ENCODE measurements at regions not wholly inside any gene's neighbourhood (a gene's known extent, or its start where the extent isn't known, plus 50 kb on each side); places are given as distances from the start of the nearest gene placed in this dataset.

- H3K4me1 Mint-ChIP-seq (ENCODE audit: low read depth, unreplicated experiment), result peaks cover 12% of the 10 kb centered on the region
- H3K9me3 Mint-ChIP-seq (ENCODE audit: unreplicated experiment), result no peaks in the 10 kb centered on the region
- H3K27ac Mint-ChIP-seq (ENCODE audit: unreplicated experiment), result no peak overlapping the region
- H3K27me3 Mint-ChIP-seq (ENCODE audit: unreplicated experiment), result no peaks in the 10 kb centered on the region
- no peak overlapping the region for H3K4me3 Mint-ChIP-seq (ENCODE audit: unreplicated experiment)
- TF ChIP-seq, protein P1, sequence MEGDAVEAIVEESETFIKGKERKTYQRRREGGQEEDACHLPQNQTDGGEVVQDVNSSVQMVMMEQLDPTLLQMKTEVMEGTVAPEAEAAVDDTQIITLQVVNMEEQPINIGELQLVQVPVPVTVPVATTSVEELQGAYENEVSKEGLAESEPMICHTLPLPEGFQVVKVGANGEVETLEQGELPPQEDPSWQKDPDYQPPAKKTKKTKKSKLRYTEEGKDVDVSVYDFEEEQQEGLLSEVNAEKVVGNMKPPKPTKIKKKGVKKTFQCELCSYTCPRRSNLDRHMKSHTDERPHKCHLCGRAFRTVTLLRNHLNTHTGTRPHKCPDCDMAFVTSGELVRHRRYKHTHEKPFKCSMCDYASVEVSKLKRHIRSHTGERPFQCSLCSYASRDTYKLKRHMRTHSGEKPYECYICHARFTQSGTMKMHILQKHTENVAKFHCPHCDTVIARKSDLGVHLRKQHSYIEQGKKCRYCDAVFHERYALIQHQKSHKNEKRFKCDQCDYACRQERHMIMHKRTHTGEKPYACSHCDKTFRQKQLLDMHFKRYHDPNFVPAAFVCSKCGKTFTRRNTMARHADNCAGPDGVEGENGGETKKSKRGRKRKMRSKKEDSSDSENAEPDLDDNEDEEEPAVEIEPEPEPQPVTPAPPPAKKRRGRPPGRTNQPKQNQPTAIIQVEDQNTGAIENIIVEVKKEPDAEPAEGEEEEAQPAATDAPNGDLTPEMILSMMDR (IDR thresholded peaks at IDR 0.05; ENCODE audit: partially characterized antibody, unreplicated experiment), result no peak
- no peak for DNase-seq
- H3K36me3 Mint-ChIP-seq (ENCODE audit: unreplicated experiment), result no peaks in the 10 kb centered on the region
These were observed 445.7 kb downstream of the SMARCA1 start for GRCh38 chrX:129077424-129078170.

GRCh38 chrX:129071390-129071789 is 451.9 kb downstream of the SMARCA1 start:
- Mint-ChIP-seq H3K4me1 (ENCODE audit: low read depth, unreplicated experiment) (peaks cover 22% of the 10 kb centered on the region), H3K4me3 (ENCODE audit: unreplicated experiment) (no peak overlapping the region), H3K27ac (ENCODE audit: unreplicated experiment) (no peak overlapping the region), H3K9me3 (ENCODE audit: unreplicated experiment) (no peaks in the 10 kb centered on the region), H3K27me3 (ENCODE audit: unreplicated experiment) (no peaks in the 10 kb centered on the region), H3K36me3 (ENCODE audit: unreplicated experiment) (no peaks in the 10 kb centered on the region)
- DNase-seq, result no peak
- TF ChIP-seq, protein P1 (IDR thresholded peaks at IDR 0.05; ENCODE audit: partially characterized antibody, unreplicated experiment), result no peak

DNA sequence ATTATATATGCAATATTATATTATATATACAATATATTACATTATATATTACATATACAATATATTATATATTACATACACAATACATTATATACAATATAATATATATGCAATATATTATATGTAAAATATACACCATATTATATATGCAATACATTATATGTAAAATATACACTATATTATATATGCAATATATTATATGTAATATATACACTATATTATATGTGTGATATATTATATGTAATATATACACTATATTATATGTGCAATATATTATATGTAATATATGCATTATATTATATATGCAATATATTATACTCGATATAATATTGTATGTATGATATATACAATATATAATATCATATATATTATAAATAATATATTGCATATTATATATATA is 457.4 kb downstream of the SMARCA1 start:
- TF ChIP-seq, protein P1 (IDR thresholded peaks at IDR 0.05; ENCODE audit: partially characterized antibody, unreplicated experiment), result no peak
- H3K36me3 Mint-ChIP-seq (ENCODE audit: unreplicated experiment), result no peaks in the 10 kb centered on the region
- no peak overlapping the region for H3K4me3 Mint-ChIP-seq (ENCODE audit: unreplicated experiment)
- no peak overlapping the region for H3K27ac Mint-ChIP-seq (ENCODE audit: unreplicated experiment)
- no peaks in the 10 kb centered on the region for H3K27me3 Mint-ChIP-seq (ENCODE audit: unreplicated experiment)
- no peaks in the 10 kb centered on the region for H3K9me3 Mint-ChIP-seq (ENCODE audit: unreplicated experiment)
- DNase-seq, result no peak
- peaks cover 6% of the 10 kb centered on the region for H3K4me1 Mint-ChIP-seq (ENCODE audit: low read depth, unreplicated experiment)

DNA sequence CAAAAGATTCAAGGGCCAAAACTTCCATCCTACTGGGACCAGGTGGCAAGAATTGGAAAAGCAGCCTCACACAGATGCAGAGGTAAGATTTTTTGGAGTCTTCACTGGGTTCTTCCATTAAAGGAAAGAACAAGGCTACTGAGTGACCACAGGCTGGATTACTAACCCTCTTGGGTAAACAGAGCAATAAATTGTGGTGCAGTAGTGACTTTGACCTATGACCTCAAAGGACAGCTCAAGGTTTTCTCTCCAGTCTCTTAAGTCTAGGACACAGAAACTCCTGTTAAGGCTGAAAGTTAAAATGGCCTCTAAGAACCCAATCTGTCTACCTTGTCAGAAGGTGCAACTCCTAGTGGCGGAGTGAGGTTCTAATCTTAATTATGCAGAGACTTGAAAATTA is 464.9 kb downstream of the SMARCA1 start:
- Mint-ChIP-seq H3K36me3 (ENCODE audit: unreplicated experiment) (no peaks in the 10 kb centered on the region), H3K27ac (ENCODE audit: unreplicated experiment) (no peak overlapping the region), H3K27me3 (ENCODE audit: unreplicated experiment) (peaks cover 1% of the 10 kb centered on the region), H3K4me3 (ENCODE audit: unreplicated experiment) (no peak overlapping the region), H3K9me3 (ENCODE audit: unreplicated experiment) (no peaks in the 10 kb centered on the region), H3K4me1 (ENCODE audit: low read depth, unreplicated experiment) (no peaks in the 10 kb centered on the region)
- TF ChIP-seq, protein P1 (IDR thresholded peaks at IDR 0.05; ENCODE audit: partially characterized antibody, unreplicated experiment), result no peak
- DNase-seq, result no peak

DNA sequence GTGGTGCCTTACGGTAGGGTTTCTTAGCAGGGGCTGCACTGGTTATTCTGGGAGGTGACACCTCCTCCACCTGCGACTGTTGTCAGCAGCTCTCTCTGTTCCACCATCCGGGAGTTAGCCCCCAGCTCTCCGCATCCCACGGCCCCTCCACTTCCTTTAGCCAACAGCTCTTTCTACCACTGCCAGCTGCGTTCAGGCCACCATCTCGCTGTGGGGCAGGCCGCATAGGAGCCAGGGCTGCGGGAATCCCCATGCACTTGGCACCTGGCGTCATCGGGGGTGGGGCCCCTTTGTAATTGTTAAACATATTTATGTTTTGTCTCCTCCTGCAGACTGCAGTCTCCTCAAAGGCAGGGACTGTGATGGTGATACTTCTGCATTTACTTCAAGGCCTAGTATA is 480.2 kb downstream of the SMARCA1 start:
- no peaks in the 10 kb centered on the region for H3K9me3 Mint-ChIP-seq (ENCODE audit: unreplicated experiment)
- H3K4me1 Mint-ChIP-seq (ENCODE audit: low read depth, unreplicated experiment), result no peaks in the 10 kb centered on the region
- no peak overlapping the region for H3K4me3 Mint-ChIP-seq (ENCODE audit: unreplicated experiment)
- H3K36me3 Mint-ChIP-seq (ENCODE audit: unreplicated experiment), result no peaks in the 10 kb centered on the region
- TF ChIP-seq, protein P1 (IDR thresholded peaks at IDR 0.05; ENCODE audit: partially characterized antibody, unreplicated experiment), result no peak
- no peak overlapping the region for H3K27ac Mint-ChIP-seq (ENCODE audit: unreplicated experiment)
- DNase-seq, result no peak
- no peaks in the 10 kb centered on the region for H3K27me3 Mint-ChIP-seq (ENCODE audit: unreplicated experiment)
